SK-N-SH (cell line): ENCODE measurements at regions not wholly inside any gene's neighbourhood (a gene's known extent, or its start where the extent isn't known, plus 50 kb on each side); places are given as distances from the start of the nearest gene placed in this dataset.

Experiments used
- CTCF ChIA-PET: fragments of 300-600, 350-600 bp; formaldehyde crosslinking; extraction: SDS; loops from one replicate; lab custom pipeline; 2021; lab: Yijun Ruan, JAX
- POLR2A ChIA-PET: fragments of 350-600 bp; sonication (Branson Sonifier 250); formaldehyde crosslinking; extraction: SDS; loops from one replicate; lab custom pipeline; 2020; ENCODE audit warnings: antibody characterized with exemption, inconsistent platforms; lab: Yijun Ruan, JAX
- DNase-seq: peaks from one replicate; pipeline ENCODE4 v3.0.0; 2012
- H2AFZ ChIP-seq: fragments of 200-600 bp; sonication (generic); 2 replicates; pipeline ENCODE4 v1.8.1; 2016; ENCODE audit warnings: antibody characterized with exemption, mild to moderate bottlenecking, low read depth
- H3F3A ChIP-seq: fragments of 200-600 bp; sonication (generic); replicated peaks from 2 replicates; pipeline ENCODE3; 2016; ENCODE audit warnings: antibody characterized with exemption, mild to moderate bottlenecking; ENCODE audit not compliant: insufficient read depth
- H3K27ac ChIP-seq, 2 experiments: fragments of 200-500 bp in 1 of 2; fragments of 200-600 bp in 1 of 2; sonication (Bioruptor generic) in 1 of 2; sonication (generic), shearing (Covaris generic) in 1 of 2; 2 replicates each; pipeline versions ENCODE4 v1.5.1 to v1.6.1; 2014 to 2016; ENCODE audit warnings: low read depth in 2 of 2, inconsistent platforms in 1 of 2, low read length in 1 of 2, mild to moderate bottlenecking in 1 of 2, mixed read lengths in 1 of 2
- H3K27me3 ChIP-seq: fragments of 200-600 bp; sonication (generic), shearing (Covaris generic); 2 replicates; pipeline ENCODE4 v1.6.1; 2016; ENCODE audit warnings: mixed run types; ENCODE audit not compliant: insufficient read depth
- H3K36me3 ChIP-seq, 2 experiments: fragments of 200-500 bp in 1 of 2; fragments of 200-600 bp in 1 of 2; sonication (Bioruptor generic) in 1 of 2; sonication (generic) in 1 of 2; replicated peaks in 1 of 2; 2 replicates each; pipeline versions ENCODE3 to v1.5.1; 2014 to 2016; ENCODE audit warnings: low read length in 1 of 2, mild to moderate bottlenecking in 1 of 2; ENCODE audit not compliant: insufficient read depth in 2 of 2, control insufficient read depth in 1 of 2
- H3K4me1 ChIP-seq, 2 experiments: fragments of 200-500 bp in 1 of 2; fragments of 200-600 bp in 1 of 2; sonication (Bioruptor generic) in 1 of 2; sonication (generic), shearing (Covaris generic) in 1 of 2; 2 replicates each; pipeline versions ENCODE4 v1.5.1 to v1.6.1; 2014 to 2016; ENCODE audit warnings: low read depth in 1 of 2, low read length in 1 of 2, mixed run types in 1 of 2; ENCODE audit not compliant: insufficient read depth in 2 of 2, control insufficient read depth in 1 of 2
- H3K4me2 ChIP-seq: fragments of 200-600 bp; sonication (generic), shearing (Covaris generic); 2 replicates; pipeline ENCODE4 v1.6.1; 2017; ENCODE audit warnings: mixed run types
- H3K4me3 ChIP-seq, 2 experiments: fragments of 200-500 bp in 1 of 2; fragments of 200-600 bp in 1 of 2; sonication (Bioruptor generic) in 1 of 2; sonication (generic), shearing (Covaris generic) in 1 of 2; 2 replicates each; pipeline versions ENCODE4 v1.5.1 to v1.8.1; 2014 to 2016; ENCODE audit warnings: low read depth in 2 of 2, inconsistent platforms in 1 of 2, low read length in 1 of 2, mild to moderate bottlenecking in 1 of 2, mixed read lengths in 1 of 2, moderate library complexity in 1 of 2
- H3K79me2 ChIP-seq: fragments of 200-600 bp; sonication (generic); 2 replicates; pipeline ENCODE4 v1.8.1; 2017; ENCODE audit warnings: mild to moderate bottlenecking; ENCODE audit not compliant: insufficient read depth
- H3K9ac ChIP-seq: fragments of 200-600 bp; sonication (generic); 2 replicates; pipeline ENCODE4 v1.6.1; 2017; ENCODE audit warnings: mixed run types
- H3K9me2 ChIP-seq: fragments of 200-600 bp; sonication (generic); 2 replicates; pipeline ENCODE4 v1.6.1; 2017; ENCODE audit warnings: mixed run types
- H3K9me3 ChIP-seq: fragments of 200-600 bp; sonication (generic); 2 replicates; pipeline ENCODE4 v1.6.1; 2017; ENCODE audit warnings: mixed run types, mild to moderate bottlenecking, moderate library complexity
- H4K20me1 ChIP-seq: fragments of 200-600 bp; sonication (generic); 2 replicates; pipeline ENCODE4 v1.6.1; 2017; ENCODE audit warnings: mild to moderate bottlenecking, mixed run types; ENCODE audit not compliant: insufficient read depth
- CTCF ChIP-seq: fragments of 200-600 bp; sonication (generic); IDR thresholded peaks from 2 replicates; pipeline ENCODE4 v1.6.1; 2017; ENCODE audit warnings: antibody characterized with exemption, mild to moderate bottlenecking, moderate library complexity
- ELF1 ChIP-seq: IDR thresholded peaks from 2 replicates; pipeline ENCODE4 v1.4.0; 2012
- FOSL2 ChIP-seq: IDR thresholded peaks from 2 replicates; pipeline ENCODE4 v1.4.0; 2012; ENCODE audit warnings: low read depth, mild to moderate bottlenecking, moderate library complexity, borderline replicate concordance
- MAX ChIP-seq: IDR thresholded peaks from 2 replicates; pipeline ENCODE4 v1.4.0; 2012; ENCODE audit warnings: low read depth
- MXI1 ChIP-seq: IDR thresholded peaks from 2 replicates; pipeline ENCODE4 v1.6.1; 2012; ENCODE audit warnings: mild to moderate bottlenecking, low read depth, low read length, improper control_type of control experiment
- PBX3 ChIP-seq: IDR thresholded peaks from 2 replicates; pipeline ENCODE4; 2012
- RAD21 ChIP-seq: IDR thresholded peaks from 2 replicates; pipeline ENCODE4 v1.6.1; 2012; ENCODE audit warnings: mild to moderate bottlenecking, low read length
- REST ChIP-seq: IDR thresholded peaks from 2 replicates; pipeline ENCODE4 v1.6.1; 2012; ENCODE audit warnings: mild to moderate bottlenecking, low read depth, low read length, moderate library complexity
- RFX5 ChIP-seq: IDR thresholded peaks from 2 replicates; pipeline ENCODE4 v1.6.1; 2012; ENCODE audit warnings: mild to moderate bottlenecking, improper control_type of control experiment, low read length
- RXRA ChIP-seq: IDR thresholded peaks from 2 replicates; pipeline ENCODE4 v1.4.0; 2012; ENCODE audit warnings: low read depth, mild to moderate bottlenecking, borderline replicate concordance
- SMC3 ChIP-seq: IDR thresholded peaks from 2 replicates; pipeline ENCODE4 v1.6.1; 2012; ENCODE audit warnings: low read depth, low read length, improper control_type of control experiment
- TEAD4 ChIP-seq: IDR thresholded peaks from 2 replicates; pipeline ENCODE4 v1.4.0; 2012; ENCODE audit warnings: mild to moderate bottlenecking, borderline replicate concordance; ENCODE audit not compliant: insufficient read depth
- ZBTB33 ChIP-seq: IDR thresholded peaks from 2 replicates; pipeline ENCODE4 v1.4.0; 2012; ENCODE audit warnings: low read depth, borderline replicate concordance
- WGBS: methylation state at CpG from one replicate; pipeline ENCODE4 v1.1.6; 2017; ENCODE audit warnings: low lambda C conversion rate; 5-methylcytosine and 5-hydroxymethylcytosine counted together

- no peak for TF ChIP-seq MXI1
These were observed 70.3 kb upstream of the DBX2 start (continued) for GRCh38 chr12:45121224-45121623.

- no peaks in the 10 kb centered on the region for H3K79me2 ChIP-seq
- no peaks in the 10 kb centered on the region for H4K20me1 ChIP-seq
- no peak overlapping the region for H3K9ac ChIP-seq
- H3K4me2 ChIP-seq = no peak overlapping the region
- no peaks in the 10 kb centered on the region for H3K36me3 ChIP-seq
- CTCF ChIA-PET = interaction anchor here (0.6 to 4.4 kb wide), 13 partner anchors 11 to 1109 kb away, joined by 3 to 25 read pairs (median 4); no protein-coding TSS in a partner anchor
- POLR2A ChIA-PET = no interaction called here
- no peak overlapping the region for H3K27ac ChIP-seq
- no peaks in the 10 kb centered on the region for H3F3A ChIP-seq
- peak overlapping the region in 1 of 2 experiments; percentile 20; a peak in 1 of 4 replicates for H3K4me3 ChIP-seq
- 59% methylated on average over 6 of the region's 6 CpGs for WGBS
- peak; percentile 41 for DNase-seq
- TF ChIP-seq REST (no peak), CTCF (peak; percentile 55), TEAD4 (no peak), ZBTB33 (no peak), RXRA (no peak), FOSL2 (no peak), PBX3 (no peak), MAX (no peak), SMC3 (peak; percentile 31; the same call in 1 of the 2 replicates), RAD21 (peak; percentile 82), ELF1 (no peak), RFX5 (no peak)
- no peak overlapping the region for H2AFZ ChIP-seq
- H3K9me2 ChIP-seq = no peaks in the 10 kb centered on the region
- H3K9me3 ChIP-seq = no peaks in the 10 kb centered on the region
- no peaks in the 10 kb centered on the region for H3K27me3 ChIP-seq
- H3K4me1 ChIP-seq = no peaks in the 10 kb centered on the region; a peak in 1 of 4 replicates
These were observed 72.0 kb upstream of the DBX2 start for GRCh38 chr12:45122768-45123380.
